Uterus (tissue), 2 donors: ENCODE measurements at regions not wholly inside any gene's neighbourhood (a gene's known extent, or its start where the extent isn't known, plus 50 kb on each side); places are given as distances from the start of the nearest gene placed in this dataset.

Experiments
- CTCF ChIP-seq, 4 experiments: fragments of 200-600 bp in 2 of 4; fragments of 450-650 bp in 2 of 4; sonication (generic) in 2 of 4; IDR thresholded peaks; one replicate each; pipeline ENCODE4 v1.5.1; 2016 to 2019; ENCODE audit warnings: antibody characterized with exemption in 4 of 4, mild to moderate bottlenecking in 2 of 4, moderate library complexity in 1 of 4
- POLR2A ChIP-seq, 2 donors: fragments of 450-650 bp; IDR thresholded peaks; one replicate each; pipeline ENCODE4 v1.6.1; 2016; ENCODE audit warnings: antibody characterized with exemption in 2 of 2, mild to moderate bottlenecking in 1 of 2, moderate library complexity in 1 of 2

- TF ChIP-seq CTCF (IDR thresholded peaks at IDR 0.05) (no peak), POLR2A (IDR thresholded peaks at IDR 0.05) (no peak)
Measured at GRCh38 chr1:14111121-14111520, 411.1 kb downstream of the PRDM2 start.
